Glutamatergic neuron (in vitro differentiated cells): ENCODE measurements at regions not wholly inside any gene's neighbourhood (a gene's known extent, or its start where the extent isn't known, plus 50 kb on each side); places are given as distances from the start of the nearest gene placed in this dataset.

Experiments
- DNase-seq: peaks from one replicate; pipeline ENCODE4 v3.0.0; 2022
- H3K27ac Mint-ChIP-seq: one replicate; pipeline ENCODE4 v1.8.0; 2020; ENCODE audit warnings: mild to moderate bottlenecking, mixed read lengths, inconsistent platforms; ENCODE audit not compliant: unreplicated experiment
- H3K27me3 Mint-ChIP-seq: one replicate; pipeline ENCODE4 v1.8.0; 2020; ENCODE audit warnings: mild to moderate bottlenecking, moderate library complexity, mixed read lengths, inconsistent platforms; ENCODE audit not compliant: unreplicated experiment
- H3K36me3 Mint-ChIP-seq: one replicate; pipeline ENCODE4 v1.8.0; 2020; ENCODE audit warnings: mild to moderate bottlenecking, mixed read lengths, inconsistent platforms; ENCODE audit not compliant: unreplicated experiment
- H3K4me1 Mint-ChIP-seq: one replicate; pipeline ENCODE4 v1.8.0; 2020; ENCODE audit warnings: mild to moderate bottlenecking, low read depth, mixed read lengths, inconsistent platforms; ENCODE audit not compliant: unreplicated experiment
- H3K4me3 Mint-ChIP-seq: one replicate; pipeline ENCODE4 v1.8.0; 2020; ENCODE audit warnings: mild to moderate bottlenecking, mixed read lengths, inconsistent platforms; ENCODE audit not compliant: unreplicated experiment
- H3K9me3 Mint-ChIP-seq: one replicate; pipeline ENCODE4 v1.8.0; 2020; ENCODE audit warnings: mild to moderate bottlenecking, moderate library complexity, mixed read lengths, inconsistent platforms; ENCODE audit not compliant: unreplicated experiment
- CTCF ChIP-seq: fragments of 200-600 bp; sonication (generic); IDR thresholded peaks from one replicate; pipeline ENCODE4 v1.5.0; 2021; ENCODE audit not compliant: partially characterized antibody, unreplicated experiment

DNA sequence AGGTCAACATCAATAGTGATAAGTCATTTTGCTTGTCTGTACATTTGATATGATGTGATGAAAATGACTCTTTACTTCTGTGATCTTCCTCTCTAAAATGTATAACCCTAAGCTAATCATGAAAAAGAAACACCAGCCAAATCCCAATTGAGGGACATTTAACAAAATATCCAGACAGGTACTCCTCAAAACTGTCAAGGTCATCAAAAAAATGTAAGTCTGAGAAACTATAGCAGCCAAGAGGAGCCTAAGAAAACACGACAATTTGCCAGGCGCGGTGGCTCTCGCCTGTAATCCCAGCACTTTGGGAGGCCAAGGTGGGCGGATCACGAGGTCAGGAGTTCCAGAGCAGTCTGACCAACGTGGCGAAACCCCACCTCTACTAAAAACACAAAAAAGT, 708.5 kb upstream of the ID4 start:
- no peak for TF ChIP-seq CTCF
- Mint-ChIP-seq H3K4me3 (no peak overlapping the region), H3K4me1 (no peaks in the 10 kb centered on the region), H3K27ac (no peak overlapping the region), H3K9me3 (no peaks in the 10 kb centered on the region), H3K36me3 (no peaks in the 10 kb centered on the region), H3K27me3 (no peaks in the 10 kb centered on the region)
- no peak for DNase-seq

DNA sequence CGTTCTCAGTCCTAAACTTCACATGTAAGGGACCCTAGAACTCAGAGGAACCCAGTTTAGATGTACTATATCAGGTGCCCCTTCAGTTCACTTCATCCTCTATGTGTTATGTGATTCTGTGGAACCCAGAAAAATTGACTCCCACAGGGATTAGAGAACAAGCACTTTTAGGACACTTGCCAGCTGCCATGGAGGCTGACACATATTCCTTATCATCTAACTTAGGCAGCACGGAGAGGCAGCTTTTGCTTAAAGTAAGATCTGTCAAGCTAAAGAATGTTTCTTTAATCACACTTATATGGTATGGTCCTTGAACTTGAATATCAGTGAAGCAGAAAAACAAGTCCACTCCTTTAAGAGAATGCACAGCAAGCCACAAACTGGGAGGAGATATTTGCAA, 701.5 kb upstream of the ID4 start:
- Mint-ChIP-seq H3K4me1 (no peaks in the 10 kb centered on the region), H3K27me3 (no peaks in the 10 kb centered on the region), H3K9me3 (no peaks in the 10 kb centered on the region), H3K4me3 (no peak overlapping the region), H3K36me3 (no peaks in the 10 kb centered on the region), H3K27ac (no peak overlapping the region)
- TF ChIP-seq CTCF = no peak
- no peak for DNase-seq

- Mint-ChIP-seq H3K27ac (no peak overlapping the region), H3K9me3 (no peaks in the 10 kb centered on the region), H3K4me3 (no peak overlapping the region), H3K4me1 (no peaks in the 10 kb centered on the region), H3K36me3 (no peaks in the 10 kb centered on the region), H3K27me3 (no peaks in the 10 kb centered on the region)
- no peak for TF ChIP-seq CTCF
- no peak for DNase-seq
These were observed 699.7 kb upstream of the ID4 start for GRCh38 chr6:19137505-19137904.

DNA sequence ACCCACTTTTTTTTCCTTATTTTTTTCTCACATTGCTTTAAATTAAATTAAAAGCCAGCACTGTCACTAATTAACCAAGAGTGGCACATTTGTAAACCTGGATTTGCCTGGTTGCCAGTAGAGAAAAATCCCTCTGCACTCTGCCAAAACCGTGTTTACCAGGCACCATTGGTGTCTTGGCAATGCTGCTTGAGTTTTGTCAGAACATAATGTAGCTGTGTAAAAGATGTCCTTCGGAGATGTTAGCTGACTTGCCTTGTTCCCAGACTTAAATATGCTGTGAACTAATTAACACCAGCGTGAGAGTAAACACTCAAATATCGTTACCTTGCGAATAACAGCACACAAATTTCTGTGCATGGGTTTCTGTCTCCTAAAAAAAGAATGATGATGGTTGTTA, 694.9 kb upstream of the ID4 start:
- no peaks in the 10 kb centered on the region for H3K36me3 Mint-ChIP-seq
- H3K27me3 Mint-ChIP-seq = no peaks in the 10 kb centered on the region
- no peak for TF ChIP-seq CTCF
- no peak for DNase-seq
- no peak overlapping the region for H3K4me3 Mint-ChIP-seq
- no peaks in the 10 kb centered on the region for H3K9me3 Mint-ChIP-seq
- no peaks in the 10 kb centered on the region for H3K4me1 Mint-ChIP-seq
- no peak overlapping the region for H3K27ac Mint-ChIP-seq

DNA sequence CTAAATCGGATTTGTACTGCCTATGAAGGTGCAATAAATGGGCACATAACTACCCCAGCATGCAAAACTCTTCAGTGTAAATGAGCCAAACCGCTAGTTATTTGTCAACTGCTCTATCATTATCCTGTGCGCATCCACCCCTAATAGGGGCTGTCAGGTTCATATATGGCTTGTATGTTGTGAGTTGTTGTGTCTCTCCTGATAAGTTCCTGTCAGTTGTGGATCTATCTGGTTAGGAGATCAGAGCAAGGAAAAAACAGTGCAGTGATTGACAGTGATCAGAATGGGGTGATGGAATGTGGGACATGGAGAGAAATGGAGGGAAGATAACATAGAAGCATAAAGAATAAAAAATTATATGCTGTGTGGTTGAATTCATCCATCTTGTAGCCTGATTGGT, 686.9 kb upstream of the ID4 start:
- Mint-ChIP-seq H3K27ac (no peak overlapping the region), H3K9me3 (no peaks in the 10 kb centered on the region), H3K4me3 (no peak overlapping the region), H3K27me3 (no peaks in the 10 kb centered on the region), H3K36me3 (no peaks in the 10 kb centered on the region), H3K4me1 (no peaks in the 10 kb centered on the region)
- DNase-seq = no peak
- TF ChIP-seq CTCF = no peak
